Natural killer cell treated with Interleukin-12 subunit alpha and Interleukin-12 subunit beta and Interleukin-15 and Interleukin-18, amount 100 ng/mL, for 72 hours (primary cell): ENCODE measurements at regions not wholly inside any gene's neighbourhood (a gene's known extent, or its start where the extent isn't known, plus 50 kb on each side); places are given as distances from the start of the nearest gene placed in this dataset.

Experiments
- ATAC-seq, 2 donors: fragments of 150-1000 bp; cut with Tn5 transposase in 1 of 2; sonication (Bioruptor Pico), chemical (Tn5 transposase) in 1 of 2; 2 replicates each; pipeline ENCODE4 v1.10.0; 2021
- DNase-seq: peaks from one replicate; pipeline ENCODE4 v3.0.0; 2022; ENCODE audit warnings: low spot score
- H3K27ac Mint-ChIP-seq, 2 donors: 1 replicate in 1 of 2; 2 replicates in 1 of 2; pipeline ENCODE4 v1.8.0; 2022; ENCODE audit warnings: mixed read lengths in 2 of 2, mild to moderate bottlenecking in 1 of 2, moderate library complexity in 1 of 2
- H3K27me3 Mint-ChIP-seq, 2 donors: 1 replicate in 1 of 2; 2 replicates in 1 of 2; pipeline ENCODE4 v1.8.0; 2022; ENCODE audit warnings: mixed read lengths in 2 of 2
- H3K36me3 Mint-ChIP-seq: one replicate; pipeline ENCODE4 v1.8.0; 2022; ENCODE audit warnings: mixed read lengths
- H3K4me1 Mint-ChIP-seq, 2 donors: 1 replicate in 1 of 2; 2 replicates in 1 of 2; pipeline ENCODE4 v1.8.0; 2022; ENCODE audit warnings: low read depth in 2 of 2, mixed read lengths in 2 of 2, mild to moderate bottlenecking in 1 of 2
- H3K4me3 Mint-ChIP-seq: one replicate; pipeline ENCODE4 v1.8.0; 2022; ENCODE audit warnings: mixed read lengths
- H3K9me3 Mint-ChIP-seq: 2 replicates; pipeline ENCODE4 v1.8.0; 2022; ENCODE audit warnings: mixed read lengths

GRCh38 chr1:243996223-243996622, 54.9 kb upstream of the ZBTB18 start:
- Mint-ChIP-seq H3K27ac (no peak overlapping the region), H3K4me3 (no peak overlapping the region), H3K9me3 (no peaks in the 10 kb centered on the region), H3K4me1 (no peaks in the 10 kb centered on the region), H3K27me3 (peaks cover 4 to 8% of the 10 kb centered on the region in 2 donors), H3K36me3 (no peaks in the 10 kb centered on the region)
- DNase-seq (no peak), ATAC-seq (no peak)

- Mint-ChIP-seq H3K4me3 (no peak overlapping the region), H3K36me3 (no peaks in the 10 kb centered on the region), H3K9me3 (no peaks in the 10 kb centered on the region), H3K4me1 (no peaks in the 10 kb centered on the region), H3K27me3 (peaks cover 1 to 15% of the 10 kb centered on the region in 2 donors), H3K27ac (no peak overlapping the region)
- DNase-seq (no peak), ATAC-seq (no peak)
Measured at GRCh38 chr1:243991650-243992049, 59.4 kb upstream of the ZBTB18 start.

- ATAC-seq, result no peak
- H3K9me3 Mint-ChIP-seq, result no peaks in the 10 kb centered on the region
- peaks cover 7 to 34% of the 10 kb centered on the region in 2 donors for H3K27me3 Mint-ChIP-seq
- no peaks in the 10 kb centered on the region for H3K4me1 Mint-ChIP-seq
- DNase-seq, result no peak
- H3K27ac Mint-ChIP-seq, result no peak overlapping the region
- no peak overlapping the region for H3K4me3 Mint-ChIP-seq
- H3K36me3 Mint-ChIP-seq, result no peaks in the 10 kb centered on the region
Measured at GRCh38 chr1:243984788-243985187, 66.3 kb upstream of the ZBTB18 start.

DNA sequence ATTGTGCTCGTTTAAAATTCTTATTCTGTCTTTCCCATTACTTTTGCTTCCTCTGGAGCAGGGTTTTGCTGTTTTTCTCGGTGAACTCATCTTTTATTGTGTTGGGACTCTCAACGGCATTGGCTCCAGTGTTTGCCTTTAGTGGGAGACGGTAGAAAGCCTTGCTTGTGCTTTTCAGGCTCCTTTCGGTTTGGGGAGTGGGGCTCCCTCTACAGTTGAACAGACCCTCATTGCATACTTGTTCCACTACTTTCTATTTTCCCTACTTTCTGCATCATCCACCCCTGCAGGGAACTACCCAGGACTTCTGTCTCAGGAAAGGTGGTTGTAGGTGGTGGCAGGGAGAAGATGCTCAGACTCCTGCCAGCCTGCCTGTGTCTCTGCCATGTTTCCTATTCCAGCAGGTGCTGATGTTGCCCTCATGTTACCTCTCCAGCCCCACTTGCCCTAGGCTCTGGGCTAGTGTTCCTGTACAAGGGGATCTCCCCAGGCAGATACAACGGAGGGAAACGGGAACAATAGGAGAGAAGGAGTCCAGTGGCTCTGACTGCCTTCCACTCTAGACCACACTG, 68.5 kb upstream of the ZBTB18 start:
- no peak for DNase-seq
- Mint-ChIP-seq H3K36me3 (no peaks in the 10 kb centered on the region), H3K27ac (no peak overlapping the region), H3K4me3 (no peak overlapping the region), H3K27me3 (peaks cover 9 to 32% of the 10 kb centered on the region in 2 donors), H3K9me3 (no peaks in the 10 kb centered on the region), H3K4me1 (no peaks in the 10 kb centered on the region)
- no peak for ATAC-seq

DNA sequence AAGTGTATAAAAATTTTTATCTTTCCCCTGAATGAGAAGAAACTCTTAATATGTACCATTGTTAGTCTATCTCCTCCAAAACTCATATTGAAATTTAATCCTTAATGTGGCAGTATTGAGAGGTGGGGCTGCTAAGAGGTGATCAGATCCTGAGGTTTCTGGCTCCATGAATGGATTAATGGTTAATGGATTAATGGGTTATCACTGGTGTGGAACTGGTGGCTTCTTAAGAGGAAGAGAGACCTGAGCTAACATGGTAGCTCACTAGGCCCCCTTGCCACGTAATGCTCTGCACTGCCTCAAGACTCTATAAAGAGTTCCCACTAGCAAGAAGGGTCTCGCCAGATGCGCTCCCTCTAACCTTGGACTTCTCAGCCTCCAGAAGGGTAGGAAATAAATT, 70.6 kb upstream of the ZBTB18 start:
- DNase-seq (no peak), ATAC-seq (no peak)
- H3K36me3 Mint-ChIP-seq, result no peaks in the 10 kb centered on the region
- H3K4me3 Mint-ChIP-seq, result no peak overlapping the region
- H3K27ac Mint-ChIP-seq, result no peak overlapping the region
- H3K9me3 Mint-ChIP-seq, result no peaks in the 10 kb centered on the region
- no peaks in the 10 kb centered on the region for H3K4me1 Mint-ChIP-seq
- H3K27me3 Mint-ChIP-seq, result peaks cover 7 to 16% of the 10 kb centered on the region in 2 donors

DNA sequence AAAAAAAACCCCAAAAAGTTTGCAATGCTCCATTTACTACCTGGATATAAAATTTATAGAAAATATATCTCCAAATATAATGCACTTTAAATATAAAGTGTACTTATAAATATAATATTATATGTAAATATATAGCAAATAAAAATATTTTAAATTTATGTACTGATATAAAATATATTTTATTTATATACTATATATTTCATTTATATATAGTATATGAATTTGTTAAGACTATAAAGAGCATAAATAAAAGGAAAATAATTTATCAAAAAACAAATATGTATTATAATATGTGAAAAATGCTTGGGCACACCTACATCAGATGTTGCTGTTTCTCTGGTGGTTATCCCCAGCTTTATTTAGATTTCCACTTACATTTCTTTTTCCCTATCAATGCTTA, 71.0 kb upstream of the ZBTB18 start:
- no peaks in the 10 kb centered on the region for H3K9me3 Mint-ChIP-seq
- H3K4me3 Mint-ChIP-seq, result no peak overlapping the region
- H3K27ac Mint-ChIP-seq, result no peak overlapping the region
- H3K36me3 Mint-ChIP-seq, result no peaks in the 10 kb centered on the region
- no peak for ATAC-seq
- no peak for DNase-seq
- H3K27me3 Mint-ChIP-seq, result peaks cover 7 to 16% of the 10 kb centered on the region in 2 donors
- H3K4me1 Mint-ChIP-seq, result no peaks in the 10 kb centered on the region

GRCh38 chr1:243979396-243979795, 71.7 kb upstream of the ZBTB18 start:
- no peak for ATAC-seq
- Mint-ChIP-seq H3K9me3 (no peaks in the 10 kb centered on the region), H3K4me1 (no peaks in the 10 kb centered on the region), H3K27ac (no peak overlapping the region), H3K36me3 (no peaks in the 10 kb centered on the region), H3K27me3 (peaks cover 11 to 16% of the 10 kb centered on the region in 2 donors), H3K4me3 (no peak overlapping the region)
- no peak for DNase-seq

DNA sequence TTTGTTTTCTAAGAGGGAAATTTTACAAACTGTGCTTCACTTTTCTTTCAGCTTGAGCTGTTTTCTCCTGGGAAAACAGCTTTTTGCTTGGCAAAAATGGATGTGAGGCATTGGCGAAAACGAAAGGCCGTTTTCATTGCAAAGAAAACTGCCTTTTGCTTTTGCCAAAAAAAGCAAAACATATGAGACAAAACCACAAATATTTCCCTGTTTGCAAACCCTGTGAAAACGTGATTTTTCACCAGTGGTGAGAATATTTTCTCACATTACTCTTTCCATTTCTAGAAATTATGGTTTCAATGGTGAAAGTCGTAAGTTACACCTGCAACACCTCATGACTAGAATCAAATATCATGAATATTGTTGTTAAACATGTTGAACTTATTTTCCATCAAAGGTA, 74.0 kb upstream of the ZBTB18 start:
- H3K36me3 Mint-ChIP-seq, result no peaks in the 10 kb centered on the region
- no peak overlapping the region for H3K27ac Mint-ChIP-seq
- DNase-seq (no peak), ATAC-seq (no peak)
- peaks cover 9 to 11% of the 10 kb centered on the region in 2 donors for H3K27me3 Mint-ChIP-seq
- H3K4me1 Mint-ChIP-seq, result no peaks in the 10 kb centered on the region
- no peak overlapping the region for H3K4me3 Mint-ChIP-seq
- no peaks in the 10 kb centered on the region for H3K9me3 Mint-ChIP-seq

- Mint-ChIP-seq H3K4me1 (no peaks in the 10 kb centered on the region), H3K36me3 (no peaks in the 10 kb centered on the region), H3K27me3 (peaks cover 10 to 13% of the 10 kb centered on the region in 2 donors), H3K27ac (no peak overlapping the region), H3K9me3 (no peaks in the 10 kb centered on the region), H3K4me3 (no peak overlapping the region)
- DNase-seq, result no peak
- ATAC-seq, result no peak
Measured at GRCh38 chr1:243974451-243975292, 76.4 kb upstream of the ZBTB18 start.

GRCh38 chr1:243973169-243973568, 77.9 kb upstream of the ZBTB18 start:
- Mint-ChIP-seq H3K36me3 (no peaks in the 10 kb centered on the region), H3K9me3 (no peaks in the 10 kb centered on the region), H3K27me3 (peaks cover 12 to 23% of the 10 kb centered on the region in 2 donors), H3K27ac (no peak overlapping the region), H3K4me3 (no peak overlapping the region), H3K4me1 (no peaks in the 10 kb centered on the region)
- ATAC-seq (no peak), DNase-seq (no peak)

DNA sequence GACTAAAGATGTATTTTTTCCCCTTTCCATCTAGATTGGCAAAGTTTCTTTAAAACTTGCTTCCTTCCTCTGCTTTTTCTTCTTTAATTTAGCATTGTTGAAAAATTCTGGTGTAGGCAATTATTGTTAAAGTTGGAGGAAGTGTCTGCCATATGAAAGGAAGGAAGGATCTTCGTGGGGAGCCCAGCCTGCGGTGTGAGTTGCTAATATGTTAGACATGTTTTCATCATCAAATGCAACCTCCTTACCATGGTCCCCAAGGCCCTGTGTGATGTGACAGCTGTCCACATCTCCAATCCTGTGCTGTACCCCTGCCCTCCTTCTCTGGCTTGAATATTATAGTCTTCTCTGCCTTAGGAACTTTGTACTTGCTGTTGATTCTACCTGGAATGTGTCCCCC, 81.0 kb upstream of the ZBTB18 start:
- H3K4me3 Mint-ChIP-seq, result no peak overlapping the region
- H3K27ac Mint-ChIP-seq, result no peak overlapping the region
- DNase-seq (no peak), ATAC-seq (no peak)
- no peaks in the 10 kb centered on the region for H3K9me3 Mint-ChIP-seq
- H3K27me3 Mint-ChIP-seq, result peaks cover 20 to 31% of the 10 kb centered on the region in 2 donors
- H3K4me1 Mint-ChIP-seq, result no peaks in the 10 kb centered on the region
- H3K36me3 Mint-ChIP-seq, result no peaks in the 10 kb centered on the region

DNA sequence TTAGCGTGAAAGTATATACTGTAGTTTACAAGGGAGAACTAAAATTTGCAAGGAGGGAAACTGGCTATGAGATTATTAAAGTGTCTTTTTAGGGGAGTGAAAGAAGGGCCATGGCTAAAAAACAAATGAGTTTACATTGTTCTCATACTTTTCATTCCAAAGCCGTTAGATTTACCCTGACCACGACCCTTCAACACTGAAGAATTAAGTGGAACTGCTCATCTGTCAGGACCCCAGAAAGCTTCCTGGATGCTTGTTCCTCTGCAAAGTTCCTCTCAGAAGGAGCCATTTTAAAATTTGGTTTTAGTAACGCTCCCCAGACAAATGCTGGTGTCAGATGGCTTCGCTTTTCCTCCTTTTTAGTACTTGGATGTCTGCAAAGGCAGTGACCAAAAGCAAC, 82.7 kb upstream of the ZBTB18 start:
- peaks cover 19 to 36% of the 10 kb centered on the region in 2 donors for H3K27me3 Mint-ChIP-seq
- H3K4me1 Mint-ChIP-seq, result no peaks in the 10 kb centered on the region
- H3K36me3 Mint-ChIP-seq, result no peaks in the 10 kb centered on the region
- DNase-seq, result no peak
- no peak overlapping the region for H3K4me3 Mint-ChIP-seq
- ATAC-seq, result no peak
- no peaks in the 10 kb centered on the region for H3K9me3 Mint-ChIP-seq
- no peak overlapping the region for H3K27ac Mint-ChIP-seq

GRCh38 chr1:243964915-243965314, 86.2 kb upstream of the ZBTB18 start:
- no peak for ATAC-seq
- no peaks in the 10 kb centered on the region for H3K4me1 Mint-ChIP-seq

DNA sequence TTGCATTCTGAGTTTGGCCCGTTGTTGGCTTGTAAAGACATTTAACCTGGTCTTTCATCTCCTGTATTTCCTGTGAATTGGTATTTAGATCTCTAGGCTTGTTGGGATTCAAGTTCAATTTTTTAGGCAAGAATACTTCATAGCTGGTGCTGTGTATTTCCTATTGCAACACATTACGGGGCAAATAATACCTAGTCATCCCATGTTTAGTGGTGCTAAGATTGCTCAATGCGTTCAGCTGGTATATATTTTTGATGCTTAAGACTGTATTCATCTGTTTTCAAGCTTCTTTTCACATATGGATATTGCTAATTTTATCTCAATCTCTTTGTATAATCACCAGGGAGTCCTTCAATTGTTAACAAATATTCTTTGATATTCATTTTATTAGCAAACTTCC, 87.5 kb upstream of the ZBTB18 start:
- Mint-ChIP-seq H3K9me3 (no peaks in the 10 kb centered on the region), H3K36me3 (no peaks in the 10 kb centered on the region)

More at GRCh38 chr1:243964915-243965314, 86.2 kb upstream of the ZBTB18 start:
- Mint-ChIP-seq H3K27ac (no peak overlapping the region), H3K9me3 (no peaks in the 10 kb centered on the region), H3K36me3 (no peaks in the 10 kb centered on the region), H3K27me3 (peaks cover 18 to 42% of the 10 kb centered on the region in 2 donors), H3K4me3 (no peak overlapping the region)
- DNase-seq, result no peak

More for the DNA sequence above, 87.5 kb upstream of the ZBTB18 start:
- Mint-ChIP-seq H3K27me3 (peaks cover 25 to 43% of the 10 kb centered on the region in 2 donors), H3K4me3 (no peak overlapping the region), H3K27ac (no peak overlapping the region), H3K4me1 (no peaks in the 10 kb centered on the region)
- no peak for DNase-seq
- ATAC-seq, result no peak
